ENCODE measurements at regions not wholly inside any gene's neighbourhood (a gene's known extent, or its start where the extent isn't known, plus 50 kb on each side); places are given as distances from the start of the nearest gene placed in this dataset. TPM values are rescaled to one million over a fixed set of nuclear protein-coding genes. Genes with fewer than 3 reads are reported as not detected.

- no peak for TF ChIP-seq CTCF (IDR thresholded peaks at IDR 0.05)
- no peak for TF ChIP-seq POLR2A (IDR thresholded peaks at IDR 0.05)
Observed at GRCh38 chr11:36718451-36718850, 120.4 kb upstream of the RAG2 start.

GRCh38 chr11:36713715-36714114 is 115.7 kb upstream of the RAG2 start:
- Histone ChIP-seq H3K4me1 (no peaks in the 10 kb centered on the region), H3K4me3 (no peak overlapping the region), H3K9me3 (no peaks in the 10 kb centered on the region), H3K27ac (no peak overlapping the region), H3K36me3 (no peaks in the 10 kb centered on the region), H3K27me3 (no peaks in the 10 kb centered on the region)
- DNase-seq, result no peak
- intact Hi-C loops (cut with DNase I; ENCODE audit: low total_unique reads), result no loop called here
- TF ChIP-seq CTCF (IDR thresholded peaks at IDR 0.05) (no peak), POLR2A (IDR thresholded peaks at IDR 0.05) (no peak)

More at GRCh38 chr11:36718451-36718850, 120.4 kb upstream of the RAG2 start:
- H3K27ac ChIP-seq, result no peak overlapping the region
- H3K4me3 ChIP-seq, result no peak overlapping the region
- H3K27me3 ChIP-seq, result no peaks in the 10 kb centered on the region
- DNase-seq, result no peak
- no peaks in the 10 kb centered on the region for H3K9me3 ChIP-seq
- H3K36me3 ChIP-seq, result no peaks in the 10 kb centered on the region
- no peaks in the 10 kb centered on the region for H3K4me1 ChIP-seq
- intact Hi-C loops (cut with DNase I; ENCODE audit: low total_unique reads), result no loop called here

GRCh38 chr11:36711104-36711825 is 113.2 kb upstream of the RAG2 start:
- TF ChIP-seq POLR2A (IDR thresholded peaks at IDR 0.05) (no peak), CTCF (IDR thresholded peaks at IDR 0.05) (no peak)
- no peaks in the 10 kb centered on the region for H3K36me3 ChIP-seq
- DNase-seq, result no peak
- H3K27ac ChIP-seq, result no peak overlapping the region
- H3K4me3 ChIP-seq, result no peak overlapping the region
- no peaks in the 10 kb centered on the region for H3K27me3 ChIP-seq
- H3K4me1 ChIP-seq, result no peaks in the 10 kb centered on the region
- no peaks in the 10 kb centered on the region for H3K9me3 ChIP-seq
- intact Hi-C loops (cut with DNase I; ENCODE audit: low total_unique reads), result no loop called here

Small RNA genes lying in the stretch of these regions (small RNA-seq; reads per million reads assigned to genes)
- gene RF00322 (not detected), gene RNU6-99P (not detected)

Measured in uterus (tissue), 3 donors.